ENCODE measurements at regions not wholly inside any gene's neighbourhood (a gene's known extent, or its start where the extent isn't known, plus 50 kb on each side); places are given as distances from the start of the nearest gene placed in this dataset.

DNA sequence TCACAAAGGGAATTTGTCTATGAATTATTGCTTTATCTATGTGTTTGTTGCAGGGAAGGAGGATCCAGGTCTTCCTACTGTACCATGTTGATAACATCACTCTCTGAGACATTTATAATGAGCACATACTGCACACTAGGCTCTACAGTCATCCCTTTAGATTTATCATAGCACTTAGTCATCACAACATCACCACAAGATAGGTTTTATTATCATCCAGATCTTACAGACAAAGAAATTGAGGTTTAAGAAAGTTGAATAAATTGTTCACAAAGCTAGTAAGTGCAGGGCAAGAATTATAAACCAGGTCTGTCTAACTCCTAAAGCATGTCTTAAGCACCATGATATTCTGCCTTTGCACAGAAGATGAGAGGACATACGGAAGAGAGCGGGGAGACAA lies 121.1 kb upstream of the ST6GALNAC5 start:
- TF ChIP-seq POLR2A (IDR thresholded peaks at IDR 0.05) = no peak
- TF ChIP-seq, protein P1, sequence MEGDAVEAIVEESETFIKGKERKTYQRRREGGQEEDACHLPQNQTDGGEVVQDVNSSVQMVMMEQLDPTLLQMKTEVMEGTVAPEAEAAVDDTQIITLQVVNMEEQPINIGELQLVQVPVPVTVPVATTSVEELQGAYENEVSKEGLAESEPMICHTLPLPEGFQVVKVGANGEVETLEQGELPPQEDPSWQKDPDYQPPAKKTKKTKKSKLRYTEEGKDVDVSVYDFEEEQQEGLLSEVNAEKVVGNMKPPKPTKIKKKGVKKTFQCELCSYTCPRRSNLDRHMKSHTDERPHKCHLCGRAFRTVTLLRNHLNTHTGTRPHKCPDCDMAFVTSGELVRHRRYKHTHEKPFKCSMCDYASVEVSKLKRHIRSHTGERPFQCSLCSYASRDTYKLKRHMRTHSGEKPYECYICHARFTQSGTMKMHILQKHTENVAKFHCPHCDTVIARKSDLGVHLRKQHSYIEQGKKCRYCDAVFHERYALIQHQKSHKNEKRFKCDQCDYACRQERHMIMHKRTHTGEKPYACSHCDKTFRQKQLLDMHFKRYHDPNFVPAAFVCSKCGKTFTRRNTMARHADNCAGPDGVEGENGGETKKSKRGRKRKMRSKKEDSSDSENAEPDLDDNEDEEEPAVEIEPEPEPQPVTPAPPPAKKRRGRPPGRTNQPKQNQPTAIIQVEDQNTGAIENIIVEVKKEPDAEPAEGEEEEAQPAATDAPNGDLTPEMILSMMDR (IDR thresholded peaks at IDR 0.05) = no peak
